ENCODE measurements at regions not wholly inside any gene's neighbourhood (a gene's known extent, or its start where the extent isn't known, plus 50 kb on each side); places are given as distances from the start of the nearest gene placed in this dataset.
"Not testable (repeated sequence)": the region's sequence is repeated elsewhere in the genome, so short reads cannot be mapped to it uniquely, and the experiment has no call there.

- not testable (repeated sequence) for H3K9ac ChIP-seq (ENCODE audit: low read depth, low read length); H3K9me3 ChIP-seq (ENCODE audit: insufficient read depth, low read length, severe bottlenecking)
These were observed 248.3 kb downstream of the CCDC74A start for GRCh38 chr2:131775903-131776506.

GRCh38 chr2:131780446-131780845 is 252.8 kb downstream of the CCDC74A start:
- H3K4me2 ChIP-seq (ENCODE audit: insufficient read depth, low read length); H3K4me3 ChIP-seq (ENCODE audit: low read depth in 1 of 2, low read length in 2 of 2); ATAC-seq (ENCODE audit: insufficient read depth, low read depth); H3K36me3 ChIP-seq (ENCODE audit: insufficient read depth, low read length); H3K9ac ChIP-seq (ENCODE audit: low read depth, low read length); H3K4me1 ChIP-seq (ENCODE audit: insufficient read depth, low read length); H2AFZ ChIP-seq (ENCODE audit: low read depth, low read length); H3K9me3 ChIP-seq (ENCODE audit: insufficient read depth, low read length, severe bottlenecking); H4K20me1 ChIP-seq (ENCODE audit: insufficient read depth, low read length); H3K79me2 ChIP-seq (ENCODE audit: insufficient read depth, low read length); H3K27ac ChIP-seq (ENCODE audit: low read length); H3K27me3 ChIP-seq (ENCODE audit: insufficient read depth, low read length, poor library complexity); DNase-seq: not testable (repeated sequence)

More at GRCh38 chr2:131775903-131776506, 248.3 kb downstream of the CCDC74A start:
- H3K27me3 ChIP-seq (ENCODE audit: insufficient read depth, low read length, poor library complexity); ATAC-seq (ENCODE audit: insufficient read depth, low read depth); H4K20me1 ChIP-seq (ENCODE audit: insufficient read depth, low read length); H2AFZ ChIP-seq (ENCODE audit: low read depth, low read length); H3K36me3 ChIP-seq (ENCODE audit: insufficient read depth, low read length); H3K79me2 ChIP-seq (ENCODE audit: insufficient read depth, low read length); DNase-seq; H3K4me1 ChIP-seq (ENCODE audit: insufficient read depth, low read length); H3K4me2 ChIP-seq (ENCODE audit: insufficient read depth, low read length); H3K27ac ChIP-seq (ENCODE audit: low read length); H3K4me3 ChIP-seq (ENCODE audit: low read depth in 1 of 2, low read length in 2 of 2): not testable (repeated sequence)

GRCh38 chr2:131801210-131801744 is 273.6 kb downstream of the CCDC74A start:
- H3K27me3 ChIP-seq (ENCODE audit: insufficient read depth, low read length, poor library complexity) = no peaks in the 10 kb centered on the region
- ATAC-seq (ENCODE audit: insufficient read depth, low read depth) = no peak
- no peaks in the 10 kb centered on the region for H3K79me2 ChIP-seq (ENCODE audit: insufficient read depth, low read length)
- H3K4me1 ChIP-seq (ENCODE audit: insufficient read depth, low read length) = no peaks in the 10 kb centered on the region
- no peak overlapping the region for H3K4me3 ChIP-seq (ENCODE audit: low read depth in 1 of 2, low read length in 2 of 2)
- no peak for TF ChIP-seq EZH2 (IDR thresholded peaks at IDR 0.05; ENCODE audit: borderline replicate concordance, low read depth, low read length, severe bottlenecking)
- no peak for TF ChIP-seq CTCF (IDR thresholded peaks at IDR 0.05; ENCODE audit: borderline replicate concordance, extremely low read depth, low read length, poor library complexity, severe bottlenecking)
- H3K27ac ChIP-seq (ENCODE audit: low read length) = no peak overlapping the region
- DNase-seq = no peak
- no peak overlapping the region for H2AFZ ChIP-seq (ENCODE audit: low read depth, low read length)
- no peaks in the 10 kb centered on the region for H3K9me3 ChIP-seq (ENCODE audit: insufficient read depth, low read length, severe bottlenecking)
- no peaks in the 10 kb centered on the region for H4K20me1 ChIP-seq (ENCODE audit: insufficient read depth, low read length)
- H3K36me3 ChIP-seq (ENCODE audit: insufficient read depth, low read length) = no peaks in the 10 kb centered on the region
- no peak overlapping the region for H3K4me2 ChIP-seq (ENCODE audit: insufficient read depth, low read length)
- no peak overlapping the region for H3K9ac ChIP-seq (ENCODE audit: low read depth, low read length)

GRCh38 chr2:131801745-131802350 is 274.2 kb downstream of the CCDC74A start:
- H4K20me1 ChIP-seq (ENCODE audit: insufficient read depth, low read length); H2AFZ ChIP-seq (ENCODE audit: low read depth, low read length); H3K4me3 ChIP-seq (ENCODE audit: low read depth in 1 of 2, low read length in 2 of 2); H3K4me1 ChIP-seq (ENCODE audit: insufficient read depth, low read length); H3K27ac ChIP-seq (ENCODE audit: low read length); H3K9me3 ChIP-seq (ENCODE audit: insufficient read depth, low read length, severe bottlenecking); H3K79me2 ChIP-seq (ENCODE audit: insufficient read depth, low read length); H3K4me2 ChIP-seq (ENCODE audit: insufficient read depth, low read length); H3K27me3 ChIP-seq (ENCODE audit: insufficient read depth, low read length, poor library complexity); H3K36me3 ChIP-seq (ENCODE audit: insufficient read depth, low read length); H3K9ac ChIP-seq (ENCODE audit: low read depth, low read length): not testable (repeated sequence)
- DNase-seq (peak; percentile 66), ATAC-seq (ENCODE audit: insufficient read depth, low read depth) (peak; percentile 85)
- TF ChIP-seq CTCF (IDR thresholded peaks at IDR 0.05; ENCODE audit: borderline replicate concordance, extremely low read depth, low read length, poor library complexity, severe bottlenecking) = peak; percentile 51

- ATAC-seq (ENCODE audit: insufficient read depth, low read depth); H3K4me2 ChIP-seq (ENCODE audit: insufficient read depth, low read length); H3K4me1 ChIP-seq (ENCODE audit: insufficient read depth, low read length); H3K9me3 ChIP-seq (ENCODE audit: insufficient read depth, low read length, severe bottlenecking); H3K9ac ChIP-seq (ENCODE audit: low read depth, low read length); H3K27ac ChIP-seq (ENCODE audit: low read length); H3K36me3 ChIP-seq (ENCODE audit: insufficient read depth, low read length); H3K4me3 ChIP-seq (ENCODE audit: low read depth in 1 of 2, low read length in 2 of 2); H2AFZ ChIP-seq (ENCODE audit: low read depth, low read length); H3K27me3 ChIP-seq (ENCODE audit: insufficient read depth, low read length, poor library complexity); H4K20me1 ChIP-seq (ENCODE audit: insufficient read depth, low read length); H3K79me2 ChIP-seq (ENCODE audit: insufficient read depth, low read length); DNase-seq: not testable (repeated sequence)
These were observed 274.7 kb downstream of the CCDC74A start for GRCh38 chr2:131802351-131802836.

GRCh38 chr2:131803237-131803636 is 275.5 kb downstream of the CCDC74A start:
- not testable (repeated sequence) for ATAC-seq (ENCODE audit: insufficient read depth, low read depth); H4K20me1 ChIP-seq (ENCODE audit: insufficient read depth, low read length); H2AFZ ChIP-seq (ENCODE audit: low read depth, low read length); H3K79me2 ChIP-seq (ENCODE audit: insufficient read depth, low read length); H3K4me2 ChIP-seq (ENCODE audit: insufficient read depth, low read length); H3K9ac ChIP-seq (ENCODE audit: low read depth, low read length); DNase-seq; H3K27me3 ChIP-seq (ENCODE audit: insufficient read depth, low read length, poor library complexity); H3K4me3 ChIP-seq (ENCODE audit: low read depth in 1 of 2, low read length in 2 of 2); H3K27ac ChIP-seq (ENCODE audit: low read length); H3K36me3 ChIP-seq (ENCODE audit: insufficient read depth, low read length); H3K4me1 ChIP-seq (ENCODE audit: insufficient read depth, low read length); H3K9me3 ChIP-seq (ENCODE audit: insufficient read depth, low read length, severe bottlenecking)

Data from DND-41 (cell line).